ENCODE measurements at regions not wholly inside any gene's neighbourhood (a gene's known extent, or its start where the extent isn't known, plus 50 kb on each side); places are given as distances from the start of the nearest gene placed in this dataset.
"Not testable (repeated sequence)": the region's sequence is repeated elsewhere in the genome, so short reads cannot be mapped to it uniquely, and the experiment has no call there.

DNA sequence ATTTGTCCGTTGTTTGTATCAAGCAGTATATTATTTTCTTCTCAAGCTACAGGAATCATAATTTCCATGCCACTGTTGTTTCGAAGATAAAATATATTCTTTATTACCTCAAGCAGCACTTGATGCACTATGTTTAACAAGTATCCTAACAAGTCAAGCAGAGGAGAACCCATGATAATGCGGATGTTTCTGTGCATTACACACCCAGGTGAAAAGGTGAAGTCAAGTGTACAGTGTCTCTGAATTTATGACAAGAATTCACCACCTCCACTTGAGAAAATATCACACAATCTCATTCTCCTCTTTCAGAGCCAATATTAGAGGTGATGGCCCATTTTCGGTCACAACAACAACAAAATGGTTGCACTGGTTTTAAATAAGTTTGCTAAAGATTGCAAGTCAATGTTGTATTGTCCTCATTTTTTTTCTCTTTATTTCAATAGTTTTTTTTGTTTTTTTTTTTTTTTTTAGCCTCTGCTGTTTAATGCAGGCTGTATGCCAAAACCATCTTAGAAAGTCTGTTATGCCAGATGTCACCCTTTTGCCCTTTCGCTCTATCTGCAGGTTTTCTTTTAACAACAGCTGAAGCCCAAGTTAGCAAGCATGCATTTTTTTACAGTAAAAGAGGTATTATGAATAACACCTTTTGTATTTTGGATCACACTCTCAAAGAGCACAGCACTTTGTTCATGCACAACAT is 568.7 kb upstream of the LRRN3 start:
- DNase-seq, result peak; percentile 86

DNA sequence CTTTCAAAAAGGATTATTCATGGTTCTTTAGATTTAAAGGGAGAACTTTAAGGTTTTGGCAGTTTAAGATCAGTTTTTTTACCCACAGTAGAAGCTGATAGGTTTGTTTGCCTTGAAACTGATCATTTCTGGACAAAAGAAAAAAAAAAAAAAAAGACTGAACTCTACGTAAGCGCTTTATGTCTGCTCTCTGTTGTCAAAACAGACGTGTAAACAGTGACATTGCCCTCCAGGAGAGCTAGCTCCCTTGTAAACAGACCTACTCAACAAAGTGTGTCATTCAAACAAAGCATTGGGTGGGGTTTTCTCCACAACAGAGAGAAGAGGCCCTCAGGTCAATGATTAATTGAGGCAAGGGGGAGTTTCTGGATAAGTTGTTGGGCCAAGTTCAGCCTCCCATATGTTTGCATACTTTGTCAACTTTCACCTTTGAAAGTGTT is 568.1 kb upstream of the LRRN3 start:
- peak; percentile 98 for DNase-seq

DNA sequence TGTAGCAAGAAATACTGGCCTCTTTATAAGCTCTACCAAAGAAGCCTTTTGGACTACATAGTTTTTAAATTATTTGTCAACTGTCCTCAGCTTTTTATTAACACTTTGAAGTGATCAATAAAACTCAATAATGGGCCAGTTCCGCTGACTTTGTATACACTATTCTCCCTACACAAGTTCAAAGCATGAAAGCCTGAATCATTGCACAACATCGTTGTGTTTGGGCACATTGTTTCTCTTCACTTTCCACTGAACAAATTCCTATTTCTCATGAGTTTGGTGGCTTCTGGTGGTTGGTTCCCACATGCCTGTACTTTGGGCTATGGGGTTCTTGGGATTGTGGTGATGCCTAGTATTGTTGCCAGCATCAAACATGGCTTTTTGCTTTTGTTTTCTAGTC is 561.8 kb upstream of the LRRN3 start:
- DNase-seq, result no peak

DNA sequence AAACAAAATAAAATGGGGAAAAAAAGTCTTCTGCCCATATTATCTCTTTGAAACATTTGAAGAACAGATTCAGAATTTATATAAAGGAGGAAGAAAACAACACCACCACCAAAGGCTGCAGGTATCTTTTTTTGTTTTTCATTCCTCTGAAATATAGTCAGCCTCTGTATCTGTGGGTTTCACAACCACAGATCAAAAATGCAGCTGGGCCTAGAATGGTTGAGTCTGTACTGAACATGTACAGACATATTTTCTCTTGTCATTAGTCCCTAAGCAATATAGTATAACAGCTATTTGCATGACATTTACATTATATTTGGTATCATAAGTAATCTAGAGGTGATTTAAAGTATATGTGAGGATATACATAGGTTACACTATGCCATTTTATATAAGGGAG is 559.7 kb upstream of the LRRN3 start:
- DNase-seq, result no peak

DNA sequence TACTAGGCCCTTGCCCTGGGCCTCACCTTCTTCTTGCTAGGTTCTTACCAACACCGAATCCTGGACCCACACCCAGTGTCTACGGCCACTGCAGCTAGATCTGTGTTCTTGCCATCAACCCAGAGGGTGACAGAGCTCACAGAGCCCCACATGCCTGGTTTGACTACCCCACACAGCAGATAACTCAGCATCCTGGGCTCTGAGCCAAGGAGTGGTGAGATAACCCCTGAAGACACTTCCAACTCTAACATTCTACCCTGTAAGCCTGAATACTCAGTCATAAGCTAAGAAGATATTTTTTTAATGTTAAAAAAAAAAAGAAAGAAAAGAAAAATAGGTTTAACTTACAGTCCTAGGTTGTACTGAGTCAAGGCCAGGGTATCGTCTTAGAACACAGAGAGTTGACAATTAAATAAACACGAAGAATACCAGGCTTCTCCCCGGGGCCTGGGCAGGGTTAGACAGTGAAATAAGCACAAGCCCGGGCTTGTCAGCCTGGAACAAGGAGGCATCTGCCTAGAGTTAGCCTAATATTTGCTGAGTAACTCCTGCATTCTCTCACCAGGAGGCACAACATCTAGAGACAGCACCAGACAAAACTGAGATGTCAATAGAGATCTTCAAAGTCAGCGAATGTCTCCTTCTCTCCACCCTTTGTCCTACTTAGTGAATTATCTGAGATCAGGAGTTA is 556.5 kb upstream of the LRRN3 start:
- DNase-seq, result peak; percentile 89

DNA sequence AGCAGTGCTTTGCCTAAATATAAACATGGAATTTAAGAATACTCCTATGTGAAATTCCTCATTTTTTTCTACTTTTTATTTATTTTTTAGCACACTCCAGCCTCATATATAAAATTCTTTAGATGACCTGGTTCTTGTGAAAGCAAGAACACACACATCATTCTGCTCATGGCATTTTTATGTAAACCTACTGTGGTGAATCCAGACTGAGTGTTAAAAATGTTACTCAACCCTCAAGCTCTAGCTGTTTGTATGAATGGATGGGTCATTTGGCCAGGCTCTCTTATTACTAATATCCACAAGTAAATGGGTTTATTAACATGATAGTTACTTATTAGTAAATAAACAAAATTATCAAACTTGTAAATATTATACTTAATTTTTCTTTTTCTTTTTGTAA is 551.7 kb upstream of the LRRN3 start:
- peak; percentile 38 for DNase-seq

DNA sequence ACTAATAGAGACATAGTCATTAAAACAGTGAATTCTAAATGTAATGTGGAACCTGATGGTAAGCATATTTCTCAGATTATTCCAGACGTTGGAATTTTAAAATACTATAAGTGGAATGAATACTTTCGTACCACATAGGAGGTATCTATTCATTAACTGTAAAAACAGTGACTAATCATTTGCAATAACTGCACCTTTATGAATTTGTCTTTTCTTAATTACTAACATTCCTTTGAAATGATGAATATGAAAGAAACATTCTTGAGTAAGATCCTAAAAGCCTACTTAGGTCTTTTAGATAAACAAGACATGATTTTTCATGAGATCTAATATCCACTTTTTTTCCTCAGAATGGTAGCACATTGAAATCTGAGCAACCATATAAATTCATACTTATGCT is 549.0 kb upstream of the LRRN3 start:
- no peak for DNase-seq

DNA sequence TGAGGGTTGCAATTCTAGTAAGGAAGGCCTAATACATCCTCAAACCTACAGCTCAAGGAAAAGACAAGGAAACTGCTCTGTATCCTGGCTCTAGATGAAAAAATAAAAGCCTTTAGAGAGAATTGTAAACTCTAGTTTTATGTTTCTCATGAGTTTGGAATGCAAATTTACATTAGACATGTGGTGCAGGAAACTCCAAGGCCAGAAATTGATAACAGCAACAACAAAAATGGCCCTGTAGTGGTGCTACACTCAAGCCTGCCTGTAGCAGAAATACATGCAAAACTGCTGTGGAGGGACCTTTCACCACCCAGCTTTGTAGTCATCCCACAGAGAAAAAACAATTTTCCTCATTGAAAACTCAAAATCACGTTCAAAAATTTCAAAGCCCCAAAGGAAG is 546.7 kb upstream of the LRRN3 start:
- no peak for DNase-seq

DNA sequence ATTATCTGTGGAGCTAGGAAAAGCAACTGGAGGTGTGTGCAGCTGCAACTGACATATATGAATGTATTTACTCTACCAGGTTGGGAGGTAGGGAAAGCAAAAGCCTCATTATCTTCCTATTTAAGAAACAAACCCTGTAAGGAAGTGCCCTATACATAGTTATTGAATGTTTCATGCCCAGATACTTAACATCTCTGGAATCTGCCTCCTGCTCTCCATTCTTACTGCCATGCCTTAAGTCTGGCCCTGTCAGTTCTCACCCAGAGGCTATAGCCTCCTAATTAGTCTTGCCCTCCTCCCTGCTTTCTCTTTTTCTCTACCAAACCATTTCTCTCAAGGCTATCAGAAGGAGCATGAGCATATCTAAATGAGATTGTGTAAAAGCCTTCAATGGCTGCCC is 542.6 kb upstream of the LRRN3 start:
- no peak for DNase-seq

DNA sequence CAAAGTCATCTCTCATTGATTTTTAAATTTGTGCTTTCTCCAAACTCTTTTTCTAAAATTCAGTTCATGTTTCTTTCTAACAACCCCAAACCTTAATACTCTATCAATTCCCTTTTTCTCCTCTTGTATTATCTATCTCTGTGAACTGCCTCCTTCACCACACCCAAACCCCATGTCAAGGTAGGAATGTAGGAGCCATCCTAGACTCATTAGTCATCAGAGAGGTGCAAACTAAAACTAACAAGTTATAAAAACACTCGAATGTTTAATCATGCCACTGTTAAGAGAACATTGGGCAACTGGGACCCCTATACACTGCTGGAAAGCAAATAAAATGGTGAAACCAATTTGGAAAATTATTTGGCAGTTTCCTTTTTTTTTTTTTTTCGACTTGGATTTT is 533.8 kb upstream of the LRRN3 start:
- DNase-seq, result no peak

DNA sequence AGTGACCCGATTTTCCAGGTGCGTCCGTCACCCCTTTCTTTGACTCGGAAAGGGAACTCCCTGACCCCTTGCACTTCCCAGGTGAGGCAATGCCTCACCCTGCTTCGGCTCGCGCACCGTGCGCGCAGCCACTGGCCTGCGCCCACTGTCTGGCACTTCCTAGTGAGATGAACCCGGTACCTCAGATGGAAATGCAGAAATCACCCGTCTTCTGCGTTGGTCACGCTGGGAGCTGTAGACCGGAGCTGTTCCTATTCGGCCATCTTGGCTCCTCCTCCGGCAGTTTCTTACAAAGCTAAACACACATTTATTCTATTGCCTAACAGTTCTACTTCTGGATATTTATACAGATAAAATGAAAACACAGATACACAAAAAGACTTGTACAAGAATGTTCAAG is 527.6 kb upstream of the LRRN3 start:
- not testable (repeated sequence) for DNase-seq

DNA sequence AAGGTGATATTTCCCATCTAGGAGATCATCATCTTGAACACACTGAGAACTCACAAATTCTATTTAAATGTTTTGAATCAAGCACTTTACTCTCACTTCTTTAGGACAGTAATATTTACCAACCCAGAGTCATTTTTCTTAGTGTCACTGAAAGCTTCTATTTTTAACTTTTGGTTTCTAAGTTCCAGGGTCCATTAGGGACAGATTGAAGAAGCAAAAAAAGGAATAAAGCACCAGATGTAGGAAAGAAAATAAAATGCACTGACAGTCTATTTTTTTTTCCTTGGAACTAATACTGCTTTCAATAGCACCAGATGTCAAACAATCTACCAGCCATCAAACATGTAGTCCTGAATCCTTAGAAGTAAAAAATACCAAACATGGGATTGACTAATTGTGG is 526.7 kb upstream of the LRRN3 start:
- DNase-seq, result no peak

DNA sequence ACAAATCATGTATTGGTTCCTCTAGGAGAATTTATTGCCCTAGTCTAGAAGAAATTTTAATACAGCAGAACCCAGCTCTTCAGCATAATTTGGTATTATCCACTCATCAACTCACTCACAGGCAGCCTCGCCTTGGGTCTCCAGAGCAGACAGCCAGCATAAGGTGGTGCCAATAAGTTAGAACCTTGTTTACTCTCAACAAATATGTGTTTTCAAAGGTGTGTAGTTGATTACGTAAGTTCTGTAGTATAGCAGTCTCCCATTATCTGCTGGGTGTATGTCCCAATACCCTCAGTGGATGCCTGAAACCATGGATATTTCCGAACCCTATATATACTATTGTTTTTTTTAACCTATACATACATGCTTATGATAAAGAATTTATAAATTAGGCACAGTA is 522.5 kb upstream of the LRRN3 start:
- peak; percentile 14 for DNase-seq

DNA sequence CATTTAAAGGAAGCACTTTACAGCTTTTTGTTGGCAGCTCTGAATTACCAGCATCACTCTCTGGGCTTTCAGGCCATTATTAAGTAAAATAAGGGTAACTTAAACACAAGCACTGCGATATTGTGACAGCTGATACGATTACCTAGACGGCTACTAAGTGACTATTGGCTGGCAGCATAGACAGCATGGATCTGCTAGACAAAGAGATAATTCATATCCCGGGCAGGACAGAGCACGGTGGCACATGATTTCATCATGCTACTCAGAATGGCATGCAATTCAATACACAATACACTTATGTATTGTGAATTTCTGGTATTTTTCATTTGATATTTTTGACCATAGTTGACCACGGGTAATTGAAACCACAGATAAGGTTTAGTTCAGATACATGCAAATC is 522.0 kb upstream of the LRRN3 start:
- DNase-seq, result no peak

DNA sequence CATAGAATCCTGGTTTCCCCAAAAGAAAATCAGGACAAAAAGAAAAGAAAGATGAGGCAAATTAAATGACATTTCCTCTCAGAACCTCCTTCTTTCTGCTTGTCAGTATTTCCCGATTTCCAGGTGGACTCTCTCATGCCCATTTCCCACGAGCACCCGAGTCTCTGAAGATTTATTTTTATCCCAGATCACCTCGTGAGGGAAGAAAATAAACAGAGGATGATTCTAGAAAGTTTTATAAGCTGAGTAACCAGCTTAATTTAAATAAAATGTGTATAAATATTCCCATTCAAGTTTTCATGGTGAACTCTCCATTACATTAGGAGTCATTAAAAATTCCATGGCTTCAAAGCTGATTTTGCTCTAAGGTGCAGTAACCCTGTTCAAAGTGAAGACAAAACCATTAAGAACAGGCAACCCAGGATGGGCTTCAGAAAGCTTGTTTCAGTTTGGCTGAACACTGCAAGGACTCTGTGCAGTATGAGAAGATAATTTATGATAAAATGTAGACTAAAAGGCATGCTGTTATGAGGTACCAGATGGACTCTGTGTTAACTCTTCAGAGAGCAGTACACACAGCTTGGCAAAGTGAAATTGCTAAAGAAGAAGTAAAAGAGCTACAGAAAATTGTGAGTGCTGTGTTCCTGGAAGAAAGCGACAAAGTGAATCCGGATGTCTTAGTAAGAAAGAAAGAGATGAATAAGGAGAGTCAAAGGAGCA is 521.3 kb upstream of the LRRN3 start:
- DNase-seq, result no peak

DNA sequence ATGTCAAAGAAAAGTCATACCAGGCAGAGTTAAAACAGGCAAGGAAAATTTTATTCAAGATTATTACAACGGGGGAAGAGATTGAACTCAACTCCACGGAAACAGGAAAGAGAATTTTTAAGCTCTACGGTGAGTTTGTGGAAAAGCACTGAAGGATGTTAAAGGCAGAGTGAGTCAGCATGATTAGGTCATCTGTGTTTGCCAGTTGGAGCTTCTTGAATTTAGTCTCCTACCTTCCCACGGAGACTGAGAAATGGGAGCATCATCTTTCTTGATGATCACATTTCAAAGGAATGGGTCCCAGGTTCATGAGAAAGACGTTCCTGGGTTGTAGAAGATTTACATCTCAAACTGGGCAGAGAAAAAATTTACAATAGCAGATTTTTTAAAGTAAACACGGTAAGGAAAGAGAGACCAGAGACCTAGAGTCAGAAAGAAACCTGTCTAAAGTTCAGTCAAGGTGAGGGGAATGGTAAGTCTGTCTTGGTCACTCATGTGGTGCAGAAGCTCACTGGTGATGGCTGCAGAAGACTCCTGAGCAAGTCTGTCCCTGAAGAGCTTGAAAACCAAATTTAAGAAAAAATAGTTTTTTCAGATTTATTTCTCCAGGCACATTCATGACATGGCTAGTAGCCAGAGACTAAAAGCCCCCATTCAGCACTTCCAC is 516.9 kb upstream of the LRRN3 start:
- peak; percentile 90 for DNase-seq

DNA sequence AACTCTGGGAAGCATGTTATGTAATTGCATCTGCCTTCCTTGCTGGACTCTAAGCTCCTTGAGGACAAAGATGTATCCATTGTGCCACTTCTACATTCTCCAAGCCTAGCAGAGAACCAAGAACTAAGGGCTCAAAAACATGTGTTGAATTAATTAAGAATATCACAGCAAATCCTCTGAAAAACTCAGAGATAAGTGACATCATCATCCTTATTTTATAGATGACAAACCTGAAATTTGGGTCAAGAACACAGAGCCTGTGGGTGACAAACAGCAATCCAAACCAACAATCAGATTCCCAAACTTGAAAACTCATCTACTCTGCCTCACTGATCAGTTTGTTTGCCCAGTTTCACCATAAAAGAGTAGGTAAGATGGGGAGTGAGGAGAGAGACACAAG is 503.6 kb upstream of the LRRN3 start:
- no peak for DNase-seq

DNA sequence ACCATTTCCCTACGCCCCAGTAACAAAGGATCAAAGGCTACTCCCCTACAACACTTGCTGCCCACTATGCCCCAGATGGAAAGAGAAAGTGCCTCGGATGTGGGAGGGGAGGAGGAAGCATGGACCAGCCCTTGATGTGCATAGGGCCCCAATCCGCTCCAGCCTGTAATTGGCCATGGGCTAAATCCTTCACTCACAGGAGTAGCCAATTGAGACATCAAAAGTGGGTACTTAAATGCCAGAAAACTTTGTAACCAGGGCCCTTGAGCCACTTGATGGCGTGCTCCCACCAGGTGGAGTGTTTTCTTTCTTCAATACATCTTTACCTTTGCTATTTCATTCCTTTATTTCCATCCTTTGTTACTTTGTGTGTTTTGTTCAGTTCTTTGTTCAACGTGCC is 500.5 kb upstream of the LRRN3 start:
- DNase-seq, result peak; percentile 26

DNA sequence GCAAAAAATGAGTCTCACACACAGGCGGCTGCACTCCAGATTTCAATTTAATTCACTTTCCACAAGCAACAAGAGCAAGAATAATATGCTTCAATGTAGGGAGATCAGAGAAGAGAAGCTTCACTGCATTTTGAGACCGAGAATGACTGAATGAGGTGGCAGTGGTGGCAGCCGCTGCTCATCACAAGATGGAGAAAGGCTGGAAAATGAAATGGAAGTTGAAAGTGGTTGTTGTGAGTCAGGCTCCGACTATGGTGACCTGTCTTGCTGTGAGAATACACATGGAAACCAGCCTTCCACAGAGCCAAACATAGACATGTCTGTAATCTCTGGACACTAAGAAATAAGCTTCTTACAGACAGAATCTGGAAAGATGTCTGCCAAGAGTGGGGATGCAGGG is 499.6 kb upstream of the LRRN3 start:
- DNase-seq, result peak; percentile 13

DNA sequence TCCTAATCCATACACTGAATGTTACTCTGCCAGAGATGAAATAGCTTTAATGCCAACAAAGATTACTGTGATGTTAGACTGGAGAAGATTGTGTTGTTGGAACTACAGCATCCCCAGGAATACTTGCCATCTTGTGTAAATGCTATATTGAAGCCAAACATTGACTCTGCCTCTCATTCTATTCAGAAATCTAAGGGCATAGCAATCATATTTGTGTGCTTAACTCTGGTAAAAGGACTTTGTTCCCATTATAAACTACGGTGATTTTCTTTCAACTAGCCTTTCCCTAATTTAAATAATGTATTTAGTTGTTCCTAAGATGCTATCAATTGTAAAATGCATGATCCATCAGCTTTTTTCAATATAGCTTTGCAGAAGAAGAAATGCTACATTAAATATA is 498.4 kb upstream of the LRRN3 start:
- peak; percentile 44 for DNase-seq

DNA sequence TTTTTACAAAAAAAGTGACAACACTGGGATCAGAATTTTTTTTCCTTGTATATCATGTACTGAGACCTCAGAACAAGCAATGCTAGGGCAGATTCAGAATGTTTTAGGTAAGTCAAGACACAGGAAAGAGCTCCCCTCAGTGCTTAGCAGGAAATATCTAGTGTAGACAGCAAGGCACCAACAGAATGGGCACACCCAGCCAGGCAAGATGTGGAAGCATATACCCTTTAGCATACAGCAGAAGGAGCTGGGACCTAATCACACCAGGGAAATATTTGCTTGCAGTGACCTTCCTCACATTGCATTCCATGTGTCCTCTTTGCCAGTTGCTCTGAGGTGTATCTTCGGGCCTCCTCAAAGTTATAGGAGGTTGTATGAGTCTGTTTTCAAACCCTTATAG is 497.6 kb upstream of the LRRN3 start:
- DNase-seq, result no peak

DNA sequence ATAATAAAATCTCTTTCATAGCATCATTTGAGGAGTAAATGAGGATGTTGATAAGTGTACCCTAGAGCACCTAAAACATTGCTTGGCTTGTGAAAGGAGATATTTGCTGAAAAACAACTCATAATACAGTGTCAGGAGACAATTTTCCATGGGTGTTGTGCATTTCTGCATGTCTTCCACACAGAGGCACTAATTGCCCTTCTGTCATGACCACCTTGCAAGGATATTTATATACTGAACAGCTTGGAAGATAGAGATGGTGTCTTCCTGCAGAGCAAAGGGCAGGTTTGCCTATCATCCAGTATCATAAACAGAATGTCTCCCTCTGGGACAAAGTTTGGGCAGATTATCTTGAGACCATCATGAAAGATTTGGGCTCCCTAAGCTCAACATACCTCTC is 495.2 kb upstream of the LRRN3 start:
- DNase-seq, result peak; percentile 63

DNA sequence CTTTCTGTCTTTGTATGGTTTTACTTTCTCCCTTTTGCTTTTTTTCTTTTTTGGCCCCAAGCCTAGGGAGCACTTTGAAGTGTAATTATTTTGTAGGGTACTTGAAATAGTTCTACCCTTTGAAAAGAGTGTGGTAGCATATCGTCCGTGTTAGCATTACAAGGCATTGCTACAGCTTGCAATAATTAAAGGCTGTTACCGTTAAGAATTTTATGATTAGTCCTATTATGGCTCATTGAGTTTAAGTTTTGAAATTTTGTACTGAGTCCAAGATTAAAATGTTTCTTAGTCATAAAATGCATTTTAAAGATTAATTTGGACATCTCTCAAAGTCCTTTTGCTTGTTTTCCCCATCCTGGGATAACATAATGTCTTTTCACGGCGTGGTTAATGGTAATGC is 490.0 kb upstream of the LRRN3 start:
- DNase-seq, result peak; percentile 19

DNA sequence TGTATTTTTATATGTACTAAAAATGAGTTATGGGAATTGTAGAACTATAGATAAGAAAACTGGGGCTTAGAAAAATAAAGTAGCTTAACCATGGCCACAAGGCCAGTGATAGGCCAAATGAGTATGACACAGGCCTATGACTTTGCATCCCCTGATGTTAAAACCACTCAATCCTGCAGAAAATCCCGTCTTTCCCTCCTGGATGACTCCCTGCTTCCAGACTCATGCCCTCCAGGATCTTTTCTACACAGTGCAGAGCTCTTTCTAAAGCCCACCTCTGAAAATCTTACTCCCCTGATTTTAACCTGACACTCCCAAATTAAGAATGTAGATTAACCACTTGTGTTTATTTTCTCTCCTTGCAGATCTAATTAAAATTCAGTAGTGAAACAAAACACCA is 489.2 kb upstream of the LRRN3 start:
- DNase-seq, result no peak
